VCaP (cell line): ENCODE measurements at regions not wholly inside any gene's neighbourhood (a gene's known extent, or its start where the extent isn't known, plus 50 kb on each side); places are given as distances from the start of the nearest gene placed in this dataset.
A peak's percentile ranks its signal among the peaks of the same experiment; 100 is the strongest.

ENCODE experiments used
- H3K27ac ChIP-seq: fragments of 450-650 bp; 2 replicates; pipeline ENCODE4 v1.5.1; 2017
- CTCF ChIP-seq: fragments of 450-650 bp; conservative IDR thresholded peaks from 2 replicates; pipeline ENCODE4 v1.5.1; 2017; ENCODE audit warnings: mild to moderate bottlenecking, moderate library complexity

- no peak overlapping the region for H3K27ac ChIP-seq
- no peak for TF ChIP-seq CTCF
Measured at GRCh38 chr6:108795122-108795521, 53.1 kb upstream of the ARMC2 start.

GRCh38 chr6:108795814-108796213, 52.4 kb upstream of the ARMC2 start:
- no peak for TF ChIP-seq CTCF
- peak overlapping the region; percentile 97; the same call in 1 of the 2 replicates for H3K27ac ChIP-seq

GRCh38 chr6:108796875-108797274, 51.3 kb upstream of the ARMC2 start:
- no peak for TF ChIP-seq CTCF
- H3K27ac ChIP-seq: peak overlapping the region; percentile 97

- TF ChIP-seq CTCF: no peak
- H3K27ac ChIP-seq: peak overlapping the region; percentile 97
Measured at GRCh38 chr6:108797951-108798669, 50.1 kb upstream of the ARMC2 start.
